ENCODE measurements at regions not wholly inside any gene's neighbourhood (a gene's known extent, or its start where the extent isn't known, plus 50 kb on each side); places are given as distances from the start of the nearest gene placed in this dataset.

GRCh38 chr18:11320986-11321385 is 171.6 kb upstream of the PIEZO2 start:
- in situ Hi-C loops (cut with HindIII; ENCODE audit: extremely low pct_ligation_motif_present, low pct_unique_long_range_greater_than_20kb) (loop anchor here (10.0 kb wide), 1 partner anchor 64 kb away; no protein-coding TSS in a partner anchor), intact Hi-C loops (cut with micrococcal nuclease; ENCODE audit: unreplicated experiment) (no loop called here)
- no peak overlapping the region for H3K4me2 ChIP-seq (ENCODE audit: low read depth, low read length)
- H3K36me3 ChIP-seq (replicated peaks in 1 of 2; ENCODE audit: control insufficient read depth in 1 of 2, insufficient read depth in 2 of 2, low read length in 2 of 2), result no peaks in the 10 kb centered on the region
- no TSS peak for BruUV-seq (replicated peaks)
- no peaks in the 10 kb centered on the region for H3K79me2 ChIP-seq (ENCODE audit: insufficient read depth, low read length)
- no peak overlapping the region for H3K9ac ChIP-seq (ENCODE audit: insufficient read depth, low read depth, low read length)
- no peaks in the 10 kb centered on the region for H3K9me3 ChIP-seq (ENCODE audit: low read length)
- ChIA-PET CTCF (ENCODE audit: low intra/inter-chr PET ratio, low total read pairs) (no interaction called here), POLR2A (no interaction called here)
- no peak for DNase-seq (ENCODE audit: low spot score)
- H3K4me3 ChIP-seq (replicated peaks in 1 of 3; ENCODE audit: insufficient read depth in 1 of 3, low read depth in 2 of 3, low read length in 3 of 3), result no peak overlapping the region
- H3K27ac ChIP-seq (ENCODE audit: extremely low read length, insufficient read depth, low read length), result no peak overlapping the region
- H3K27me3 ChIP-seq (ENCODE audit: control insufficient read depth in 1 of 2, insufficient read depth in 2 of 2, low read length in 2 of 2), result no peaks in the 10 kb centered on the region
- H2AFZ ChIP-seq (ENCODE audit: low read length), result no peak overlapping the region
- H3K4me1 ChIP-seq (ENCODE audit: insufficient read depth, low read length), result peaks cover 24% of the 10 kb centered on the region
- 60% methylated on average over 11 of the region's 11 CpGs for WGBS (ENCODE audit: low lambda C conversion rate)
- no peaks in the 10 kb centered on the region for H4K20me1 ChIP-seq (ENCODE audit: insufficient read depth, low read length)
- TF ChIP-seq ZNF547 (CRISPR knock-in tag; IDR thresholded peaks at IDR 0.05), result no peak
- TF ChIP-seq WIZ (CRISPR knock-in tag; IDR thresholded peaks at IDR 0.05), result no peak
- no peak for TF ChIP-seq ETV6 (CRISPR knock-in tag; conservative IDR thresholded peaks at IDR 0.05)
- no peak for TF ChIP-seq ZNF776 (CRISPR knock-in tag; IDR thresholded peaks at IDR 0.05)
- TF ChIP-seq MED13 (CRISPR knock-in tag; IDR thresholded peaks at IDR 0.05), result no peak
- TF ChIP-seq FOXK2 (IDR thresholded peaks at IDR 0.05), result no peak
- no peak for TF ChIP-seq ZNF503 (CRISPR knock-in tag; IDR thresholded peaks at IDR 0.05)
- no peak for TF ChIP-seq AGO2 (optimal IDR thresholded peaks at IDR 0.05; ENCODE audit: low read depth, low read length)
- TF ChIP-seq ZBTB39 (CRISPR knock-in tag; IDR thresholded peaks at IDR 0.05), result no peak
- TF ChIP-seq PRPF4 (IDR thresholded peaks at IDR 0.05; ENCODE audit: low read depth, low read length, poor library complexity, severe bottlenecking), result no peak
- no peak for TF ChIP-seq DPF2 (CRISPR knock-in tag; IDR thresholded peaks at IDR 0.05; ENCODE audit: borderline replicate concordance, low read depth)
- no peak for TF ChIP-seq ZNF546 (CRISPR knock-in tag; conservative IDR thresholded peaks at IDR 0.05)
- TF ChIP-seq ZNF570 (CRISPR knock-in tag; IDR thresholded peaks at IDR 0.05; ENCODE audit: borderline replicate concordance), result no peak
- no peak for ATAC-seq
- FAIRE-seq, result no peak
